HG02852 (cell line): ENCODE measurements at regions not wholly inside any gene's neighbourhood (a gene's known extent, or its start where the extent isn't known, plus 50 kb on each side); places are given as distances from the start of the nearest gene placed in this dataset.
"Not testable (repeated sequence)": the region's sequence is repeated elsewhere in the genome, so short reads cannot be mapped to it uniquely, and the experiment has no call there.

ENCODE experiments used
- ATAC-seq: cut with Tn5 transposase; IDR thresholded peaks from one replicate; pipeline ENCODE4 v1.9.1; 2021; ENCODE audit warnings: mild to moderate bottlenecking, moderate library complexity; ENCODE audit not compliant: unreplicated experiment

DNA sequence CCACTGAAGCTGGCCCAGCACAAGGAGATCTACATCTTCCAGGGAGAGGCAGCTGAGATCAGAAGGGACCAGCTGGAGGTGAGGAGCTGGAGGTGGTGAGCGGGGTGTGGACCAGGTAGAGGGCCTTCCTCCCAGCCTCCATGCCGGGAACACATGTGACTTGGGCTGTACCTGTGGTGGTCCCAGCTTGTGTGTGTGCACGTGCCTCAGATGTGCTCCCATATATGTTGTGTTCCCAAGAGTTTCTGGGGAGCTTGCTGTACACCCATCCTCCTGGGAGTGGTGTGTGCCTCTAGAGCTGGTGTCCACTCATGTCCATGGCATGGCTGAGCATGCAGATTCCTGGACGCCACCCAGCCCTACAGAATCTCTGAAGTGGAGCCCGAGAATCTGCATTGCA is 183.7 kb upstream of the AKAP13 start:
- ATAC-seq = not testable (repeated sequence)

DNA sequence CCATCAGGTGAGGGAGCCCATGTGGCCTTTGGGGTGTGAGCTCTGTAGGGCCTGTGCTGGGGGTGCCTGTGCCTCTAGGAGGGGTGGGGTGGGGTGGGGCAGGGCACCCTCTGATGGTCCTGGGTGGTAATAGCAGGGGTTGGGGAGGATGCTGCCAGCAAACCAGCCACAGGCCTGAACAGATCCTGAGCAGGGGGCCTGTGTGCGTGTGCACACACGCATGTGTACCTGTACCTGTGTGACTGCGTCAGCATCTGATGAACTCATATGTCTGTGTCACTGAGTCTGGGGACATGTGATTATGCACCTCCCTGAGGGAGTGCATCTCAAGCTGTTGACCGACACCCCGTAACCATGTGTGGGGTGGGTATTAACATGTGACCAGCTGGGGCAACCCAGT is 182.8 kb upstream of the AKAP13 start:
- not testable (repeated sequence) for ATAC-seq

DNA sequence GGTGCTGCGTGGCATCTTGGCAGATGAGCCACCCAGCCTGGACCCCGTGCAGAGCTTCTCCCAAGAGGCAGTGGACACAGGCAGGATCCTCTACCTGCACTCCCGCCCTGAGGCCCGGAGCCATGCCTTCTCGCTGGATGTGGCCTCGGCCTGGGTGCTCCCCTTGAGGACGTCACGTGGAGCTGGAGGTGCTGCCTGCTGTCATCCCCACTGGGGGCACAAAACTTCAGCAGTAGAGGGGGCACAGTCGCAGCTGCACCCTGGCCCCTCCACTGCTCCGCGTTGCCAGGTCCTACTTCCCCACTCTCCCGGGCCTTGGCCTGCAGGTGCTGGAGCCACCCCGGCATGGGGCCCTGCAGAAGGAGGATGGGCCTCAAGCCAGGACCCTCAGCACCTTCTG is 182.0 kb upstream of the AKAP13 start:
- not testable (repeated sequence) for ATAC-seq

DNA sequence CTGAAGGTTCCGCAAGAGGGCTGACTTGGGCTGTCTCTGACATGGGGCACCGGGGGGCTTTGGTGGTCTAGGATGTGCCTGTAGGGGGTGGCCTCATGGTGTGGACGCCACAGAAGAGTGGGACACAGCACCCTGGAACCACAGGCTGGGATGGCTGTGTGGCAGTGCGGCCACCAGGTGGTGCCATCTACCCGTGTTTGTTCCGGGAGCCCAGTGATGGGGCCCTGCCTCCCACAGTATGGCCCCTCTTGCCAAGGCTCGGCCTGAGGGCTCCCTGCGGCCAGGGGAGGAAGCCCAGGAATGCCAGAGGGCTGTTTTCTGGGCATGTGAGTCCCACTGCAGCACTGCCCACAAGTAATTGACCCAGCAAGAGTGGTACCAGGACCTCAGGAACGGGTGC is 180.2 kb upstream of the AKAP13 start:
- not testable (repeated sequence) for ATAC-seq

DNA sequence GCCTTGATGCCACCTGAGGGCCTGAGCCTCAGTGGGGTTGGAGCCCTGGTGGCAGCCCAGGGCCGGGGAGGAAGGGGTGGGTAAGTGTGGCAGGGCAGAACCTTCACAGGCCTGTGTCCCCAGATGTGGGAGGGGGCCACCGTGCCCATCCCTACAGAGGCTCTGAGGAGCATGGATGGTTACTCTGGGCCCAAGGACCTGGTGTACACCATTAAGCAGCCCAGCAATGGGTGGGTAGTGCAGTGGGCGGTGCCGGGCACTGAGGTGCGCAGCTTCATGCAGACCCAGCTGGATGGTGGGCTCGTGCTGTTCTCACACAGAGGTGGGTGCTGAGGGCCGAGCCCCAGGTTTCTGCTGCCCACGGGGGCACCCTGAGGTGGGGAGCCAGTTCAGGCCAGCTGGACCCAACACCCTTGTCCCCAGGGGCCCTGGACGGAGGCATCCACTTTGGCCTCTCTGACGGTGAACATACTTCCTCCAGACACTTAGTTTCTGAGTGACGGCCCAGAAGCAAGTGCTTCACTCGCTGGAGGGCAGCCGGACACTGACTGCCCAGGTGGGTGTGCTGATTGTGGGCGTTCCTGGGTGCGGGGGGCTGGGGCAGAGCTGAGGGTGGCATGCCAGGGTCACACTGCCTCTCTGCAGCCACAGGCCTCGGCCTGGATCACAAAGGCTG is 179.1 kb upstream of the AKAP13 start:
- ATAC-seq = not testable (repeated sequence)

DNA sequence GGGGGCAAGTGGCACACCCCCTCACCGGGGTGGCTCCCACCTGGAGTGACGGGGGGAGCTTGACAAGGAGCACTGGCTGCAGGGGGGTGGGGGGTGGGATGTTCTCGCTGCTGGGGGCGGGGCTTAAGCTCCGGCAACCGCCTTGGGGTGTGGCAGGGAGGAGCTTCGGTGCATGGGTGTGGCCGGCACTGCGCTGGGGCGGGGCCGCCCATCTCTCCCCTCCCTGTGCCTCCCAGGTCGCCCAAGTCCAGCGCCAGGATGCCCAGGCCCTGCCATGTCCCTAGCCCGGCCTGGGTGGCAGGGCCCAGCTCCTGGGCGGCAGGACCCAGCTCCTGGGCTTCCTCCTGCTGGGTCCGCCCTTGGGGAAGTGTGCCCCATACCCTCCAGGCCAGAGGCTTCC is 175.9 kb upstream of the AKAP13 start:
- not testable (repeated sequence) for ATAC-seq

DNA sequence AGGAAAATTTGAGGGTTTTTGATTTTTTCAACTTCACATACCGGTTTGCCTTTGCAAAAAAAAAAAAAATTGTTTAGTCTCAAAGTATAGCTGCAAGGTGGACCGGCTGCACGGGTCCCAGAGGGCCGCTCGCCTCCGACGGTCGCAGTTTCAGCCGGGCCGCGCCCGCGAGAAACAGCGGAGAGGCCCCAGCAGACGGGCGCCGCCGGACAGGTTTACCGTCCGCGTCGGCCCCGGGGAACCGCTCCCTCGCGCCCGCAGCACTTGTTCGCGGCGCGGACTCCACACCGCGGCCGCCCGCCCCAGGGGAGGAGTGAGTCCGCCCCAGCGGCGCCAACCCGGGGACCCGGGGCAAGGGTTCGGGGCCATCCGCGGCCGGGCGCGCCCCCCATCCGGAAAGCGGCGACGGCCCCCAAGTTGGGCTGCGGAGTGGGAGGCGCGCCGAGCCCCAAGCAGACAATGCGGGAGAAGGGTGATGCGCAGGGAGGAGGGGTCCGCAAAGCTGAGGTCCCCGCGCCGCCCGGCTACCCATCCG is 146.5 kb upstream of the AKAP13 start:
- ATAC-seq = not testable (repeated sequence)

DNA sequence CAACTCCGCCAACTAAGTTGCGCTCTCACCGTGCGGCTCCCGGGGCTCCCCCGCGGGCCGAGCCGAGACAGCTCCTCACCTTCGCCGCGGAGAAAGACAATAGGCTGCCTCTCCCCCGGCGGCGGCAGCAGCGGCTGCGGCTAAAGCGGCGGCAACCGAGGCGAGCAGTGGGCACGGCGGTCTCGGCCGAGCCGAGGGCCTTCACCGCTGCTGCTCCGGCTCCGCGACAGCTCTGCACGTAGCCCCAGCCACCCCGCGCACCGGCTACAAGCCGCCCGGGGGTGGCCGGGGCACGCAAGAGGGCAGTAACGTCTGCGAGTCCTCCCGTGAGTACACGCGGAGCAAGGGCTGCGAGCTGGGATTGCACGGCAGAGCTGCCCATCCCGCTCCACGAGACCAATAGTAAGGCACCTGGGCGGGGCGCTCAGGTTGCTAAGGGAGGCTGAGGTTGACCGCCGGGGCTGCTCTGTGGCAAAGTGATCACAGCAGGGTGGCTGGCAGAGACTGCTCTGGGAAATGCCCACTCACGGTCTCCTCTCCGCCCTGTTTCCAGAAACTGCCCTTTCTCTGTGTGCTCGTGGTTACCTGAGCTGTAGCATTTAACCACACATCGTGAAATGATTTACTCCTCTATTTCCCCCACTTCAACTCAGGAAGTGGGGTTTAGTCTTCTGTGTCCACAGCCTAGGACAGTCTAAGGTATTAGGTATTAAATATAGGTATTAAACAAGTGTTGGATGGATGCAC is 145.8 kb upstream of the AKAP13 start:
- ATAC-seq = not testable (repeated sequence)

DNA sequence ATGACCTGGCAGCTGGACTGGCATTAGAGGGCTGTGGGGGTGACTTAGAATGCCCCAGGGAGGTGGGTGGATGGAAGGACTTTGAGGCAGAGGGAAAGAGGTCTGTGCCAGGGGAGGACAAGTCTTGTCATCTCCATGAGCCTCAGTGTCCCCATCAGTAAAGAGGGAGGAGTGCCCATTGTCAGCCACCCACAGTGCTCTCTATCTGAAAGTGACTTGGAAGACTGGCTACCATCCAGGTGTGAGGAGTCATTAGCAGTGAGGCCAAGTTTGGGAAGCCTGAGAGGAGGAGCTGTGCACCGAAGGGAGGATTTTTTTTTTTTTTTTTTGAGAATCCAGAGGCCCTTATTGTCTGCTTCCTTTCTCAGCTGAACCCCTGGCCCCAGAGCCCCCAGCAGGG is 136.3 kb upstream of the AKAP13 start:
- ATAC-seq = not testable (repeated sequence)

DNA sequence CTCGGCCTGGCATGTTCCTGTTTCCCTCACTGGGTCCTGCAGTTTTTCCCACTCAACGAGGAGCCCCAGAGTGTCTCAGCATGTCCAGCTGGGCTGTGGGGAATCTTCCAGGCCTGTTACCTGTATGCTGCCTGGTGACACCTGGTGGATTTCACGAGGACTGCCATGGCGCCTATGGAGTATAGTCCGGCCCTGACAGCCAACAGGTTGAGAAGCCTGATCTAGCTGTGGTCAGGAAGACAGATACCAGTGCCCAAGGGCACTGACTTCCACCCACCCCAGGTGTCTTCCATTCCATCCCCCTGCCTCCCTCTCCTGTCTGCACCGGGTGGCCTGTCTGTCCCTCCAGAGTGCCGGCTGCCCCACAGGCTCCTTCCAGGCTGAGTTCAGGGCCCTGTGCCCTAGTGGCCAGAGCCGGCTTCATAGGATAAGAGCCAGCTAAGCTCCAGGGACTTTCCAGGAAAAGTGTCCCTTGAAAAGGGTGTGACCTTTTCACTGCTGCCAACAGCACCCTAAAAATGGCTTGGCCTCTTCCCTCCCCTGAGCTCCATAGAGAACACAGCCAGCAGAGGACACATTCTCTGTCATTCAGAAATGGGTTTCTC is 129.4 kb upstream of the AKAP13 start:
- not testable (repeated sequence) for ATAC-seq

DNA sequence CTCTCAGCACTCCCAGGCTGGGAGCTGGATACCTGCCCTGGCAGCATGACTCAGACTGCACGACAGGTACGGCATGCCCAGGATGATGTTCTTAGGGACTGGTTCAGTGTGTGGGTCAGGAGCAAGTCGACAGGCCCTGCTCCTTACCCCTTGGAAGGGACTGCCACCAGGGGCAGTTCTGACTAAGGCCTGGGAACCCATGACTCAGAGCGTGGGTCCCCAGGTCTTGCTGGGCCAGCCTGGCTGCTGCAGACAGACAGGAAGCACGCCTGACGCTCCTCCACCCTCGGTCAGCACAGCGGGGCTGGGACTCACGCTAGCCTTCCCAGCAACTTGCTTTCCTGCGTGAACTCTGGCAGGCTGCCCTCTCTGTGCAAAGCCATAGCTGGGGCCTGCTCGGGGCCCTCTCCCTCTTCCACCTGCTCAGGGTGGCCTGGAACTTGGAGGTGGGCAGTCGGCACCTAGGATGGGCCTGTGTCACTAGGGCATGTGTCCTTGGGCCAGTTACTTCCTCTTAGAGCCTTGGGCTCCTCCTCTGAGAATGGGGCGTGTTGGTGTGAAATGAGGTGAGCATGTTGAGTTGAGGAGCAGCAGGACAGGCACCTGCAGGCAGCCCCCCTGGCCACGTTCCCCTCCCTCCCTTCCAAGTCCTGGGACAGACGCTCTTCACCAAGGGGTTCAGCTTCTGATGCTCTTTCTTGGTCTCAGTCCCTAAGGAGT is 127.0 kb upstream of the AKAP13 start:
- peak; percentile 77 for ATAC-seq

DNA sequence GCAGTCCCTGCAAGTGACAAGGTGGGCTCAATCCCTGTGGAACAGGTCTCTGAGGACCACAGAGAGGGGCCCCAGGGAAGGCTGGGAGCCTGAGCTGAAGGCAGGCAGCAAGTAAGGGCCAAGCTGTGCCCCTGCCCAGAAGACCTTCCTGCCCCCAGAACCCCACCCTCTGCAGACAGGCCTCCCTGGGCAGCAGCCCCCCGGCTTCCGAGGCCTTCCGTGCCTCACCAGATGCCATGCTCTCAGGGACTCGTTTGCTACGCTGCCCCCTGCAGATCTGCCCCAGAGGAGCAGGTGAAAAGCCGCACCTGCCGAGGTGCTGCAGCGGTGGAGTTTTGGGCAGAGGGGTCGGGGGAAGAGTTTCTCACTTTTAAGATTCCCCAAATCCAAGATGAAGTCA is 125.4 kb upstream of the AKAP13 start:
- ATAC-seq = not testable (repeated sequence)

DNA sequence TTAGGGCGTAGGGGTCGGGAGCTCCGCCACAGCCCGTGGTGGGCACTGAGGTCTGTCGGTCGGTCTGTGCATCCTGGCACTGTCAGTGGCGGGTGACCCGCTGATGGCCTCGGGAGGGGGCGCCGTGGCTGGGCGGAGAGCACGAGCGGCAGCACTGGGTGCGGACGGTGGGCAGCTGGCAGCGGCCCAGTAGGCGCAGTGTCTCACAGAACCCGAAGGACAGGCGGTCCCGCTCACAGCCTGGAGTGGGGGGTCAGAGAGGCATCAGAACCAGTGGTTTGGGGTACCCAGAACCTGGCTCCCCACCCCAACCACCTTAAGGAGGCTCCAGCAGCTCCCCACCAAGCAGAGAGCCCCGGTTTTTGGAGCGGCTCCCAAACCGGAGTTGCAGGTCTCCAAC is 124.9 kb upstream of the AKAP13 start:
- not testable (repeated sequence) for ATAC-seq

DNA sequence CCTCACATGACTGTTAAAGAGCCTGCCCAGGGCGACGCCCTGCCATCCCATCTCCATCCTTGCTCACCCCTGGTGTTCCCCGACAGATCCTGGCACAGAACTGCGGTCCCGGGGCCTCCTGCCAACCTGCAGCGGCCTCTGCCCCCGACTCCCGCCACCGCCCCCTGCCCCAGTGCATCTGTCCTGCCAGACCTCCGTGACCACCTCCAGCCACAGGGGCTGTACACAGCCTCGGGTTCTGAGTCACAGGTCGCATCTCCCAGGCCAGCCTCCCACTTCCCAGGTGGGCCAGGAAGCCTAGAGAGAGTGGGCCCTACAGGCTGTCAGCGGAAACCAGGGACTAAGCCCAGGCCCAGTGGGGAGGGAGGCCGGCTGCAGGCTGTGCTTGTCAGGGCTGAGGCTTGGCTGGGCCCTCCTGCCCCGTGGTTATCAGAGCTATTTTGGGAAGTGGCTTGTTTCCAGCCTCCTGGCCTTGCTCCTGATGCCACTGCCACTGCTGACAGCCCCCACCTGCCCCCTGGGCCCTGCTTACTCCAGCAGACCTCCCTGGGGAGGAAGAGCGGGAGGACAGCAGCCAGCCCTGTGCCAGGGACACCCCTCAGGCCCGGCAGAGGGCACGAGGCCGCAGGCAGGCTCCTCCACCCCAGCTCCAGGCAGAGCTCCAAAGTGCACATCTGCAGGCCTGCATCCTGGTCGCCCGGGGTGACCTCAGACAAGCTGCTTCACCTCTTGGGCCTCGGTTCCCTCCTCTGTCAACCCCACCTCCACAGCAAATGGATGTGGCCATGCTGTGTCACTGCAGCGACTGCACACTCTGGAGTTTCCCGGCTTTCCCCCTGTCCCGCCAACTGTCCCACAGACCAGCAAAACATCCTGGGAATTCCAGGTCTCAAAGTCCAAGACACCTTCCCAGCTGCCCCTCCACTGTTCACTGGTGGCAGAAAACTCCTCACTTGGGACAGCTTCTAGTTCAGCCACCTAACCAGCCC is 124.1 kb upstream of the AKAP13 start:
- ATAC-seq = not testable (repeated sequence)

DNA sequence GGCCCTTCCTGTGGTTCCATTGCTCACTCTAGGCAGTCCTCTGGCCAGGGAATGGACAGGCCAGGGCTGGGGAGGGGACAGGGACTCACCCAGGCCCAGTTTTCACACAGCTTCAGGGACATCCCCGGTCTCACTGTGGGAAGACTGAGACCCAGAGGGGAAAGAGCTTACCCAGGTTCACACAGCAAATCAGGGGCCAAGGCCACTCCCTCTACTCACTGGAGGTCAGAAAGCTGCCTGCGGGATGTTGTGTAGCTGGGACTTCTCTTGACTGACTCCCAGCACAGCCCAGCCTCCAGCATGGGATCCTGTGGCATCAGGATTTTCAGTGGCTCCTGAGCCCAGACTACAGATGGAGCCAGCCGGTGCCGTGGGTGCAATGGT is 122.3 kb upstream of the AKAP13 start:
- not testable (repeated sequence) for ATAC-seq

DNA sequence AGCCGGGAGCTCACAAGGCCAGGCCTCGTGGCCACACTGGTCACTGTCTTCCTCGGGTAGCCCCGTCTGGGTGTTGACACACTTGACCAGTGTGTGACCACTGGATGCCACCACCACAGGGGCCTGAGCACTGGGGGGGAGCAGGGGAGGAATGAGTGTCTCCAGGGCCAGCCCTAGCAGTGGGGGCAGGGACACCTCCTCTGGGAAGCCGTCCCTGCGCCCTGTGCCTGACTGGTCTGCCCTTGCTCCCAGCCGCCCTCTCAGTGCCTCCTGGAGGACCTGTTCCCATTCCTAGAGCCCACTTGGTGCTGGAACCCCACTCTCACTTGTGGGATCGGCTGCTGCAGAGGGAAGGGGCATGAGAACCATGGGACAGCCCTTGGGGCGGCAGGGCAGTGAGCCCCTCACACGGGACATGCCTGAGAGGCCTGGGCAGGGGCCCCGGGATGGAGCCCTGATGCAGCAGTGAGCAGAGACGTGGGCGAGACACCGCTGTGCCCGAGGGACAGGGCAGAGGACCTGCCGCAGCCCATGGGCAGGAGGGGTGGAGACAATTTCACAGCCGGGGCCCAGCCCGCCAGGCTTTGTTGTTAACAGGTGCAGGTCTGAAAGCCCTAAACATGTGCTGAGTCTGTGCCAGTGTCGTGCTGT is 121.7 kb upstream of the AKAP13 start:
- not testable (repeated sequence) for ATAC-seq

DNA sequence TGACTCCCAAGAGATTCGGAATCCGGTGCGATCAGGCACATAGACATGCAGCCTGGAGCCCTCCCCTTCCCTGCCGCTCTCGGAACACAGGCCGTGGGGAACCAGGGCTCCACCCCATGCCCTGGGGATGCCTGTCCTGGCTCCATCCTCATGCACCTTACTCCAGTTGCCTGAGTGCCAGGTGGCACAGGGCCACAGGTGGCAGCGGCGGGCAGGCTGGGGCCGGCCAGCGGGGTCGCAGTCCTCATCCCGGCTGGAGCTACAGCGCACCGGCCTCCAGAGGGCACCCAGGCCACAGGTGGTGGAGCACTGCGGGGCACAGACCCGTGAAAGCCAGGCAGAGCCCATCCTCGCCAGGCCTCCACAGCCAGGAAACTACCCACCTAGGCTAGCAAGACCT is 119.9 kb upstream of the AKAP13 start:
- ATAC-seq = not testable (repeated sequence)

DNA sequence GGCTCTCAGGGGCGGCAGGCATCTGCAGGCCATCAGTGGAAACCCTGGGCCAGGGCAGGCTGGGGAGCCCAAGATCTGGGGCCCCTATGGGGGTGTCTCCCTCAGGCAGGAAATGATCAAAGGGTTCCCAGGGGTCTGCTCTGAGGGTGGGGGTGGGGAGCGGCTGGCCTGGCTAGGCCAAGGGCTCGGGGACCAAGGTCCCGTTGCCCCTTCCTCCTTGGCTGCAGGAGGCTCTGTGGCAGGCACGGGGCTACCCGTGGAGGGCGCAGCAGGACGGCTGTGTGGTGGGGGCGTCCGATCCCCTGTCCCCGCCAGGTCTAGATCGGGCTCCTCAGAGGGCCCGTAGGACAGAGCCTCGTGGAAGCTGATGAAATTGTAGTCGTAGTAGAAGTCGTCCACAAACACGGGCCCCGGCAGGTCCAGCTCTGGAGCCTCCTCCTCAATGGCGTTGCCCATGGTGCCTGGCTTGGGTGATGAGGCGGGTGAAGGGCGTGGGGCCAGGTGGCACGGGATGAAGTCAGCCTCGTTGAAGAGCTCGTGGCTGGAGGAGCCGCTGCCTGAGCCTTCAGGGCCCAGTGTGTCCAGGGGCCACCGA is 117.8 kb upstream of the AKAP13 start:
- ATAC-seq = not testable (repeated sequence)
